SIG-M5 treated with dmso at 0.1 percent for 504 hours (cell line): ENCODE measurements at regions not wholly inside any gene's neighbourhood (a gene's known extent, or its start where the extent isn't known, plus 50 kb on each side); places are given as distances from the start of the nearest gene placed in this dataset.

Source experiments
- DNase-seq: peaks from one replicate; lab custom pipeline; 2025; ENCODE audit not compliant: unreplicated experiment; lab: John Stamatoyannopoulos, UW

DNA sequence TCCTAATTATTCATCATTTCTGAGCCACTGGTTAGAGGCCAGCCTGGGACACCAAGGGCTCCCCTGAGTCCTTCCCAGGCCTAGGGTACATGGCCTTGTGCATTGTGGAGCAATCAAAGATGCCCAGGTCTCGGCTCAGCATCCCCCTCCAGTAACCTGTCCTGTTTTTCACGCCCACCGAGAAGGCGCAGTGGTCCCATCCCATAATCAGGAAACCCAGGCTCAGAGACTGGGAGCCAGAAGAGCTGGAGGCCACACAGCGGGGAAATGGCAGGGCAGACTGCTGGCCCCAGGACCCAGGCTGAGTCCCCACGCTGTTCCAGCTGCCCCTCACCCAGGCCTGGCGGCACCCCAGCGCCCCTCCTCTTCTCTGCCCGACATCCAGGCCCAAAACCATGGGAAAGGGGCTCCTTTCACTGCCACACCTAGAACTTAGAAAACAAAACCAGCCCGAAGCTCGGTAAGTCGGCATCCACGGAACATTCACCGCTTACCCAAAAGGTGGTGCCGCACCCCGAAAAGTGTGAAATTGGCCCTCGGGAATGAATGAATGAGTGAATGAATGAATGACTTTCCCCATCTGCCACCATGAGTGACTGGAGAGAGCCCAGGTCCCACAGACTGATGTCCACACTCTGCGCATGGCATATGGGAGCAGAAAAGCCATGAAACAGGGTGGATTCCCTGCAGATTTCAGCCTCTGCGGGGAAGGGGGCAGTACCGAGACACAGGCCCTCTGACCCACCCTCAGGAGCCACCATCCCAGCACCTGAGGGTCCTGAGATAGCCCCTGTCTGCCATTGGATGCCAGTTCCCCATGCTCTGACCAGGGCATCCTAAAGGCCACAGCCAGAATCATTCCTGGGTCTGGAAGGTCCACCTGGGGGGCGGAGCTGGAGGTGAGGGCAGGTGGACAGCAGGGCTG lies 132.5 kb downstream of the OLFM1 start:
- no peak for DNase-seq

DNA sequence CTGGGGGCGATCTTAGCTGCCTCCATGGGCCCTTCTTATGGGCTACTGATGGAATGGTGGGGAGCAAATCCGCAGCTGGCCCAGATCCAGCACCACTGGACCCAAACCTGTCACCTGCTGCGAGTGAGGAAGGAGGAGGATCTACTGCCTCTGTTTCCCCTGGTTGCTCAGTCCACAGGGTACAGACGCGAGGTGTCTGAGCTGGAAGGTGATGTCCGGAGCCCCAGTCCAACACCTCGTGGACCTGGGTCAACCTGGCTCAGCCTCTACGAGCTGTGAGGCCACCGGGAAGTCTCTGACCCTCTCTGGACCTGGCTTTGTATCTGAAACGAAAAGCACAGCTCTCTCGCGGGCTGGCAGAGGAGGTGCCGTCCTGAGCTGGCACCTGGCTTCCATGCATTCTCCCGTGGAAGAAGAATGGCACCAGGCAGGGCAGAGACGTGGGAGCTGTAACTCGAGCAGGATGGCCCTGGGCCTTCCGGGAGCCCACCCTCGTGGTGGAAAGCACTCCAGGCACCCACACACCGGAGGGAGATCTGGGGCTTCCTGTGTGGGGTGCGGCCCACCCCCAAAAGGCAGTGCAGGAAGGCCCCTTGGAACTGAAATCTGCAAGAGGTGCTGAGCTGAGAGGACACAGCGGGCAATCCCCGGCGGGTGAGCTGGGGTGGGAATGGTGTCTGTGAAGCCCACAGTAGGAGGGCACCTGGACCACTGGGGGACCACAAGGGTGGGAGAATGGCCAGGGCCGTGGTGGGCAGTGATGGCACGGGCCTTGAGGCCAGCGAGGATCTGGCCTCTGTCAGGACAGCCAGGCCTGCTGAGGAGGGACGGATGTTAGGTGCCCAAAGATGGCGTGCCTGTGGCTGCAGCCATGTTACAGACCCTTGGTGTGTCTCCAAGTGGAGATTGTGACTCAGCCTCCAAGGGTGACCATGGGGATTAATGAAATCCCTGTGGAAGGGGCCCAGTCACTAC lies 133.4 kb downstream of the OLFM1 start:
- DNase-seq, result no peak

DNA sequence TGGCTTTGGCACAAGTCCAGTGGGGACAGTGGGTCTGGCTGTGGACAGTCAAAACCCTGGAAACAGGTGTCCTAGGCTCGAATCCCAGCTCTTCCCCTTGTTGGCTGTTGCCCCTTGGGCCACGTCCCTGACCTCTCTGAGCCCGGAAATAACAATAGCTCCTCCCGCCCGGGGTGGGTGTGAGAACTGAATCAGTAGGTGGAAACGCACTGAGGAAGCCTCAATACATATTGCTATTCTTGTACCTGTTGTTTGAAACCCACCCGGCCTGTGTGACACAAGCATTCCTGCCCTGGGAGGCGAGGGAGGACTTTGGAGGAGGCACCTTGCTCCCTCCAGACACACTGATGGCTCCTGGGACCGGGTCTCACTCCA lies 134.1 kb downstream of the OLFM1 start:
- DNase-seq, result no peak

DNA sequence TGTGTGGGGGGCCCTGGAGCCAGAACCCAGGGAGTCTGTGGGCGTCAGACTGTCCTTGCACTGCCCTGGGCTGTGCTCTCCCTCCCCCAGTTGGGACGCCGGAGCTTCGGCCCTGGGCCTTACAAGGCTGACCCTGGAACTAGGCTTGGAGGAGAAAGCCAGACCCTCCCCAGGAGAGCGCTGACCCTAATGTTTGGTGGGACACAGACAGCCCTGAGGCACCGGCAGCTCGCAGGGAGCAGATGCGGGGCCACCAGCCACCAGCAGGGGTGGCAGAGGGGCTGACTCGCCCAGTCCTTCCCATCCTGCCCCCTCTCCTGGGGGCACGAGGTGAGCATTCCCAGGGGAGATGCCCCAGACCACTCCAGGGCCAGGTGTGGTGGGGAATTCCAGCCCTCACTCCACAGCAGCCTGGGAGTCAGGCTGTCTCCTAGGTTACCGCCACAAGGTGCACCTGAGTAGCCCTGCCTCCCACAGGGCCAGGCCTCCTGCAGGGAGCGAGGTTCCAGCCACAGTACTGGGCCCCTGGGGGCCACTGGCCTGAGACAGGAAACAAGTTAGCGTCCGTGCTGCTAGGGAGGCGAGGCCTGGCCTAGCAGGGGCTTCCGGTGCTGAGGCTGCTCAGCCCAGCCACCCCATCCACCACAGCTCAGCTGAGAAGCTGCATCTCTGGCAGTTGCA lies 134.6 kb downstream of the OLFM1 start:
- no peak for DNase-seq

DNA sequence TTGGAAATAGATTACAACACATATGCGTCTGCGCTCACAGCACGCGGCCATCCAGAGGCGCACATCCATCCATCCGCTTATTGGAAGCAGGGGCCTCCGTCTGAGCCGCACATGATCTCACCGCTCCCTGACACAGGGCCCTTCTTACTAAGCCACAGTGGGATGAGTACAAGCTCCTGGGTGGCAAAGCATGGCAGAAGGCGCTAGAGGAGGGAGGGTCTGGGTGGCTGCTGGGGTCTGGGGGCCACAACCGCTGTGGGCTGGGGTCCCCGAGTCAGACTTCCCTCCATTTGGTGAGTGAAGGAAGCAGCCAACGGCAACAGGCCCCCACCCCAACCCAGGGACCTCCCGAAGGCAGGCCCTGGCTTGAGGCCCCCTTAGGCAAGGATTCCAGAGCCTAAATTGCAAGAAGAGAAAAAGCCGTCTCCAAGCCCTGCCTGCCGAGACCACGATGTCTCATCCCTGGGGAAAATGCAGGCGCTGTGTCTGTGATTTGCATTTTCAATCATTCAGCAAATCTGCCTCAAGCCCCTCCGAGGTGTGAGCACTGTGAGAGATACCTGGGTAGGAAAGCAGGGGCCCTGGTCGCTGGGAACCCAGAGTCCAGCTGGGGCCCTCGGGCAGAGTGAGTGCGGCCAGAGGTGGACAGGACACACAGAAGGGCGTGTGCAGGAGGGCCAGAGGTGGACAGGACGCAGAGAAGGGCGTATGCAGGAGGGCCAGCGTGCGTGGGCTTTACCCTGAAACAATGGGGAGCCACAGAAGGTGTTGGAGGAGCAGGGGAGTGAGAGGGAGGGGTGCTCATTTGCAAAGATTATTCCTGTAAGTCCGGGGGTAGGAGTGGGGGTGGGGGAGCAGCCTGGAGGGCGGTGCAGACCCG lies 135.7 kb downstream of the OLFM1 start:
- no peak for DNase-seq

DNA sequence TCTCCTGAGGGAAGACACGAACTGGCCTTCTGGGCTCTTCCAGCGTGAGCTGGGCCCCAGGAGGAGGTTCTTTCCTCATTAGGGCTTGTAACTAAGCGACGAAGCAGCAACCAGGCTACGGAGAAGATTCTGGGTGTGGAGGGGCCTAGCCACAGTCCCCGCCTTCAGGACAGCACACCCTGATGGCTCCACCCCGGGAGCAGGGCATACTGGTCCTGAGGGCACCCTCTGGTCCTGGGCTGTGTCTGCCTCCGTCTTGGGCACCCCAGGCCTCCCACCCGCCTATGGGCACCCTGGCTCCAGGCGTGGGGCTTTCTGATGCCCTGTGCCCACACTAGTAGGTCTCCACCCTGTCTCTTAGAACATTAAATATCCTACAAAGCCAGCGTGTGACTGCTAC lies 136.4 kb downstream of the OLFM1 start:
- no peak for DNase-seq

DNA sequence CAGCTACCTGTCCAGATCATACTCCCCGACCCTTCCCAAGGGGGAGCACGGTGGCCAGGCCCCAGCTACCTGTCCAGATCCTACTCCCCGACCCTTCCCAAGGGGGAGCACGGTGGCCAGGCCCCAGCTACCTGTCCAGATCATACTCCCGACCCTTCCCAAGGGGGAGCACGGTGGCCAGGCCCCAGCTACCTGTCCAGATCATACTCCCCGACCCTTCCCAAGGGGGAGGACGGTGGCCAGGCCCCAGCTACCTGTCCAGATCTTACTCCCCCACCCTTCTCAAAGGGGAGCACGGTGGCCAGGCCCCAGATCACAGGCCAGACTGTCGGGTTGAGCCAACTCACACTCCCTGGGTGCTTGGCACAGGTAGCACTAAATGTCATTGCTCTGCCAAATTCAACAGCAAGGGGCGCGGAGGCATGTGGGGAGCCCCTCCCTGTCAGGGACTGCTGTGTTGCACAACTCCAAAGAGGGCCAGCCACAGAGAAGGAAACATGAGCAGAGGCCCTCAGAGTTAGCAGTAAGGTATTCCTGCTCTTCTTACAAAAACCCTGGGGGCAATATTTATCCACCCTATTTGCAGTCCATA lies 136.9 kb downstream of the OLFM1 start:
- no peak for DNase-seq

DNA sequence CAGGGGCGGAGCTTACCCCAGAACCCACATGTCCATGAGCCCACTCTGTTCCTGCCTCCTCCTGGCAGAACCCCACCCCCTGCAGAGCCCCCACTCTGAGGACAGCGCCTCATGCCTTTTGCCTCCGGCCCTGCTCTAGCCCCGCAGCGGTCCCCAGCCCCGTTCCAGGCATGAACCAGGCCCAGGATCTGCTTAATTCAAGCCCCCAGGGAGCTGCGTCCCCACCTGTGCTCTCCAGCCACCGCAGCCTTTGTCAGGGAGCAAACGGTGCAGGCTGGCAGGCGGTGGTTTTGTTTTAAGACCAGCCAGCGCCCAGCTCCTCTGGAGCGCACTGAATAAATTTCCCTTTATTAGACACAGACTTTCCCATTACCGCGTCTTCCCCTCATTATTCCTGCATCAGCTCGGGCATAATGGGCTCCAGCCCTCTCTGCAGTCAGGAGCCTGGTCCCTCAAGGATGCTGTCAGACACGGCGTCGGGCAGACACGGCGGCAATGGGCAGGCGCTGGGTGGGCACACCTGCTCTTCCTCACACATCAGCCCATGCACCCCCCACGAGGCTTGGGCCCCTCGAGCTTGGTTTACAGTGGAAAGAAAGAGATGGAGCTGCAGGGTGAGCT lies 137.6 kb downstream of the OLFM1 start:
- DNase-seq, result no peak

DNA sequence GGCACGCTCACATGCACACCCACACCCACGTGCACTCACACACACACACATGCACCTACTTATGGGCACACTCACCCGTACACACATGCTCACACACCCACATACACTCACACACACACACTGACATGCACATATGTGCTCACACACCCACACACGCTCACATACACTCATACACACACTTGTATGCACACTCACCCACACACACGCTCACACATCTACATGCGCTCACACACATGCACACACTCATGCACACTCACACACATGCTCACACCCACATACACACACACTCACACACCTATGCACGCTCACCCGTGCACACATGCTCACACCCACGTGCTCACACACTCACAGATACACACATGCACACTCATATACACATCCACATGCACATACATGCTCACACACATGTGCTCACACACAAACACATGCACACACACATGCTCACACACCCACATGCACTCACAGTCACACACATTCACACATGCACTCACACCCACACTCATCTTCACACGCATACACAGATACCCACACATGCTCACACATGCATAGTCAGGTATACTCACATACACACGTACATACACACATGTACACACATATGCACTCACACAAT lies 138.3 kb downstream of the OLFM1 start:
- no peak for DNase-seq

DNA sequence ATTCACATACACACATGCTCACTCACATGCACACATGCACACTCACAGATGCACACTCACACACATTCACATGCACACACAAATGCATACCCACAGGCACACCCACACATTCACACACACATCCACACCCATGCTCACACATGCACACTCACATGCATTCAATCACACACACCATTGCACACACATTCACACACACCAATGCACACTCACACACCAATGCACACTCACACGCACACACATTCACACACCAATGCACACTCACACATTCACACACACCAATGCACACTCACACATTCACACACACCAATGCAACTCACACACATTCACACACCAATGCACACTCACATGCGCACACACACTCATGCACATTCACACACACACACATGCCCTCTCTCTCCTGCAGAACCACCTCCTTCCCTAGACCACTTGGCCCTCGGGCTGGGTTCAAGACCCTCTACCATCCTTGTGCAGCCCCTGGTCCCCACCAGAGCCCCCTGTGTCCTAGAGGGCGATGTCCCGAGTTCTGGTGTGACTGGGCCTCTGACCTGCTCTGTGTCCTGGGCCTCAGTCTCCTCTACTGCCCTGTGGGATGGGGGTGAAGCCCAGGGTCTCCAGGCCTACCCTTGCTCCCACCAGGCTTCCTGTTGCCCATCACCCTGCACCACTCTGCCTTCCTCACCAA lies 139.0 kb downstream of the OLFM1 start:
- no peak for DNase-seq

DNA sequence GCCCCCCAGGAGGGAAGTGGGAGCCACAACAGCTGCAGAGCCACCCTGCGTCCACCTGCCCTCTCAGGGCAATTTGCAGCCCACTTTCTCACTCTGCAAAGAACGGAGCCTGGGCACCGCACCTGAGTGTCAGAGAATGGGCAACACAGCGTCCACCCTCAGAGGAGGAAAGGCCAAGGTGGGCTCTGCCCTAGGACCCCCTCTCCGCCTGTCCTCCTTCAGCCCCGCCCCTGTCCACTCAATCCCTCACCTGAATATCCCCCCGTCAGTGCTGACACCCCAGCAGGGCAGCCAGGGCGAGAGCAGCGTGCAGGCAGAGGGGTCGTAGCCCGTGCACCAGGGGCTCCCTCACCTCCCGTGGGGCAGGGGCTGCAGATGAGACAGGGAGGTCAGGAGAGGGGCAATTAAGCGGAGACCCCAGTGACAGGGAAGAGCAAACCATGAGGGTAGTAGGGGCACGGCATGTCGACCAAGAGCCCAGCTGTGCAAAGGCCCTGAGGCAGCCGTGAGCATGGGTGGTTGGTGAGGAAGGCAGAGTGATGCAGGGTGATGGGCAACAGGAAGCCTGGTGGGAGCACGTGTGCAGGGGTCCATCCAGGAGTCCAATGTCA lies 140.3 kb downstream of the OLFM1 start:
- no peak for DNase-seq

DNA sequence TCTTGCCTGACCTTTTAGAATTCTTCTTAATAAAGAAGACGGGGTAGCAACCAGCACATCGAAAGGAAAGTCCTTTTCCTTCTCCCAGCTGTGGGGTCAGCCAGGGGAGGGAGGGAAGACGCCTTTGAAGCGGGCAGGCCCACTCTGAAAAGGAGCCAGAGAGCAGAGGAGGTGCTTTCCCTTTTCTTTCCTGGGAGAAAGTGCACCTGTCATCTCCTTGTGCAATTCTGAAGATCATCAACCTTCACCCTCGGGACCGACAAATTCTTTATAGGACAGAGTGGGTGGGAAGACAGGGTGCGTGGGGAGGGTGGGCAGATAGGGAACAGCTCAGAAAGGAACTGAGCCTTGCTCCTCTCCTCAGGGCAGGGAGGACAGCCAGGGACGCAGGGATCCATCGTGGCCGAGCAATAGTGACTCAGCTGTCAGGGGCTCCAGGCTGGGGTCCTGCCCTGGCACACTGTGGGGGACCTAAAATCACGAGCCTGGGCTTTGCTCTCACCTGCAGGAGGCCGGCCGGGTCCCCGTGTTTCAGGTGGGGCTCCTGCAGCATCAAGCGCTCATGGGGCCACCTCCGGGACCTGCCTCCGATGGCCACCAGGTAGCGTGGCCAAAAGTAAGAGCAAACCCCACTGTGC lies 141.0 kb downstream of the OLFM1 start:
- DNase-seq, result no peak

DNA sequence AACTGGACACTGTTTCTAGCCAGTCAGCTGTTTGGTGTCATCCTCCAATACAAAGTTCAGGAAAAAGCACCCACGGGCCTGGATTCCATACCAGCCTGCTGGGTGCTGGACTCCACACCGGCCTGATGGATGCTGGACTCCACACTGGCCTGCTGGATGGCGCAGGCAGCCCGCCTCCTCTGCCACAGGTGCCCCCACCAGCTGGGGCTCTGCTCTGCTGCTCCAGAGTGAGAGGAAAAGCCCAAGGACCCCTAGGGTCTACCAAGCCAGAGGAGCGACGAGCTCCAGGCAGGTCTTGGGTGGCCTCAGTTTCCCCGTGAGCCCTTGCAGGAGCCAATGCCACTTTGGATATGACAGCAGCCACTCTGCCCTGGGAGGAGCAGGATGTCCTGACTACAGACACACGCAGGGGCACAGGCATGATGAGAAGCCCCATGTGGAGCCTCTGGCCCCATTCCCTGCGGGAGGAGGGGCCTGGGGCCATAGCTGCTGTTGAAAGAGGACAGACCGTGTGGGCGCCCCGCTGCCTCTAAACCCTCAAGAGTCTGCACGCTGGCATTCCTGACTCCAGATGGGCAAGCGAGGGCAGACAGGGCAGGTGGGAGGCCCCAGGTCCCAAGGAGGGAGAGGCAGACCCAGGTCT lies 141.6 kb downstream of the OLFM1 start:
- no peak for DNase-seq

DNA sequence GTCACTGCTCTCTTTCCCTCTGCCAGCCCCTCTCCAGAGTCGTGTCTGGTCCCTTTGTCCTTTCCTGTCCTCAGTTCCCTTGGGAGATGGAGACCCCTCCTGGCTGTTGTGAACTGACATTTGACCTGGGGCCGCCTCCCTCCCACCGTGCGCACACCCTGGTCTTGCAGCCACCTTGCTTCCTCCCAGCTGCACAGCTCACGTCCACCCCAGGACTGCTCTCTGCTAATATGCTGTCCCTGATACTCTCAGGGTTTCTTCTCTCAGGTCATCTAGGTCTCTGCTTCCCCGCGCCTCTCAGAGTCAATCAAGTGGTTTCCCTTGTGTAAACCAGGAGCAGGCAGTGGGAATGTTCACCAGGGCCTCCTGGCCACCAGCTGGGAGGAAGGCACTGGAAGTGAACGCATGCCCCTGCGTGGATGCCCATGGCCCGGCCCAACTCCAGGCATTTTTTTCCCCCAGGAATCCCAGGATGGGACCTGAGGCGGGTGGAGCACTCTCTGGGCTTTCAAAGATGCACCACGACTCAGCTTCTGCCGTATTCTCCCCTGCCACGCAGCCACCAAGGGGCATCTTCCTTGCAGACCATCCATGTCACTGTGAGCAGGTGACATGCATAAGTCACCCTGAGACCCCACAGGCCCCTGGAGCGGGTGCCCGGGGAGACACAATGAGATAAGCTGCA lies 142.4 kb downstream of the OLFM1 start:
- DNase-seq, result no peak

DNA sequence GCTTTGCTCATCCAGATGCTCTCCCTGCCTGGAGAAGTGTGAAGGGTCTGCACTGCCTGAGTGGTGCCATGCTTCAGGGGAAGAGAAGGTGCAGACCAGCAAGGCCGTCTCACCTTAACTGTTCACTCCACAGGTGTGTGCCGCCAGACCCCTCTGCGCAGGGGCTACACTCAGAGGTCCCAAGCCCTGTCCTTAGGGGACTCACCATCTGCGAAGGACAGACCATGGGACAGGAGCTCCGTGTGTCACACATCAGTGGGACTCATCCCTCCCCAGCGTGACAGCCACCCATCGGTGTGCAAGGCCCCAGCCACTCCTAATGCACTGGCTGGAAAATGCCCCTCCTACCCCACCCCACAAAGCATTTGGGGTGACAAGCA lies 142.9 kb downstream of the OLFM1 start:
- no peak for DNase-seq

DNA sequence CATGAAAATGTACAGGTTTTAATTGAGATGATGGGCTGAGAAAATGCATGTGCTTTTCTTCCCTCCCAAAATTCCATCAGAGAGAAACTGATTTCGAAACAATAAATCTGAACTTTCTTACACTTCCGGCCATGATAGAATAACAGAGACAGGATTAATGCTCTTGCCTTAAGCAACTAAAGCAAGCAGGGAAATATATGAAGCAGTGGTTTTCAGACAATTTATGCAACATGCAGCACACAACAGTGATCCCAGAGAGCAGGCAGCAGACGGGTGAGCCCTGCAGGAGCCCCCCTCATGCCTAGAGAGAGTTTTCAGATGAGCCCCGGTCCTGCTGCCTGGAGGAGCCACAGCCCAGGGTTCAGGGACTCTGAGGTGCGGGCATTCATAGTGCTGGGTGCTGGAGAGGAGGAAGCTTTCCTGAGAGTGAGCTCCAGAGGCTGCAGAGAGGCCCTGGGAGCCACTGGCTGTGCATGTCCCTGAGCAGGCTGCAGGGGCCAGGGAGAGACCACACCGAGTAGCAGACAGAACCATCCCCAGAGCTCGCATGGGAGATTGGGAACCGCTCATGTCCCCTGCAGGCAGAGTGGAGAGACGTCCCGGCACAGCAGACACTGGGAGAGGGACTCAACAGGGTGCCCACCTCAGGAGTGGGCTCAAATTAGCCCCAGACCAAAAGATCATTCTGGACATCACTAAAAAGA lies 143.5 kb downstream of the OLFM1 start:
- no peak for DNase-seq
